Neural cell (in vitro differentiated cells): ENCODE measurements at regions not wholly inside any gene's neighbourhood (a gene's known extent, or its start where the extent isn't known, plus 50 kb on each side); places are given as distances from the start of the nearest gene placed in this dataset.
"Not testable (repeated sequence)": the region's sequence is repeated elsewhere in the genome, so short reads cannot be mapped to it uniquely, and the experiment has no call there.

Experiments used
- EP300 ChIP-seq: fragments of 450-650 bp; conservative IDR thresholded peaks from 2 replicates; pipeline ENCODE4 v1.6.1; 2014; ENCODE audit warnings: antibody characterized with exemption, mild to moderate bottlenecking, moderate library complexity; ENCODE audit not compliant: poor library complexity, severe bottlenecking
- POLR2AphosphoS5 ChIP-seq: IDR thresholded peaks from 2 replicates; pipeline ENCODE4 v1.6.1; 2012
- TF ChIP-seq, protein P1 (sequence below): fragments of 450-650 bp; IDR thresholded peaks from 2 replicates; pipeline ENCODE4 v1.5.1; 2014; ENCODE audit warnings: antibody characterized with exemption, mild to moderate bottlenecking, moderate library complexity; ENCODE audit not compliant: poor library complexity, severe bottlenecking

- not testable (repeated sequence) for TF ChIP-seq EP300, POLR2AphosphoS5
- TF ChIP-seq, protein P1, sequence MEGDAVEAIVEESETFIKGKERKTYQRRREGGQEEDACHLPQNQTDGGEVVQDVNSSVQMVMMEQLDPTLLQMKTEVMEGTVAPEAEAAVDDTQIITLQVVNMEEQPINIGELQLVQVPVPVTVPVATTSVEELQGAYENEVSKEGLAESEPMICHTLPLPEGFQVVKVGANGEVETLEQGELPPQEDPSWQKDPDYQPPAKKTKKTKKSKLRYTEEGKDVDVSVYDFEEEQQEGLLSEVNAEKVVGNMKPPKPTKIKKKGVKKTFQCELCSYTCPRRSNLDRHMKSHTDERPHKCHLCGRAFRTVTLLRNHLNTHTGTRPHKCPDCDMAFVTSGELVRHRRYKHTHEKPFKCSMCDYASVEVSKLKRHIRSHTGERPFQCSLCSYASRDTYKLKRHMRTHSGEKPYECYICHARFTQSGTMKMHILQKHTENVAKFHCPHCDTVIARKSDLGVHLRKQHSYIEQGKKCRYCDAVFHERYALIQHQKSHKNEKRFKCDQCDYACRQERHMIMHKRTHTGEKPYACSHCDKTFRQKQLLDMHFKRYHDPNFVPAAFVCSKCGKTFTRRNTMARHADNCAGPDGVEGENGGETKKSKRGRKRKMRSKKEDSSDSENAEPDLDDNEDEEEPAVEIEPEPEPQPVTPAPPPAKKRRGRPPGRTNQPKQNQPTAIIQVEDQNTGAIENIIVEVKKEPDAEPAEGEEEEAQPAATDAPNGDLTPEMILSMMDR: not testable (repeated sequence)
Measured at GRCh38 chr6:60782698-60783464, 1503.1 kb downstream of the KHDRBS2 start.
